ENCODE measurements at regions not wholly inside any gene's neighbourhood (a gene's known extent, or its start where the extent isn't known, plus 50 kb on each side); places are given as distances from the start of the nearest gene placed in this dataset.

DNA sequence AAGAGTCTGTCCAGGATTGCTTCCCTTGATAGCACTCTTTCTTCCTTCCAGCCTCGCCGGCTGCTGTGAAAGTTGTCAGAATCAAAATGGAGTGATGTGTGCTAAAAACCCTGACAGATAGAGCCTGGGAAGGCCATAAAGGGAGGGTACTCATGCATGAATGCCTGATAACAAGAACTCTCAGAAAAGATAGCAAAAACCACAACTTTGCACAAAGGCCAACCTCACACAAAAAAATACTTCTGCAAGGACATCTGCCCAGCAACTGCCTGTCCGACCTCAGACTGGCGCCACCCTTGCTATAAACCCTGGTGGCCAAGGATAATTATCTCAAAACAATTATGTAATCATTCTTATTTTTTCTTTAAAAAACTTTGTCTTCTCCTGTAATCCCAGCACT lies 133.2 kb upstream of the SVIL start:
- TF ChIP-seq BACH1 (IDR thresholded peaks at IDR 0.05; ENCODE audit: borderline replicate concordance) (no peak), SREBF2 (IDR thresholded peaks at IDR 0.05; ENCODE audit: low read length) (no peak), SRF (IDR thresholded peaks at IDR 0.05; ENCODE audit: low read depth in 2 of 2, low read length in 2 of 2) (no peak), RFX5 (IDR thresholded peaks at IDR 0.05; ENCODE audit: low read depth, low read length) (0 out of 2 replicates have a peak, but pooled peaks have one; percentile 27), TBL1XR1 (IDR thresholded peaks at IDR 0.05; ENCODE audit: low read depth, low read length) (no peak)
- TF ChIP-seq, protein P1, sequence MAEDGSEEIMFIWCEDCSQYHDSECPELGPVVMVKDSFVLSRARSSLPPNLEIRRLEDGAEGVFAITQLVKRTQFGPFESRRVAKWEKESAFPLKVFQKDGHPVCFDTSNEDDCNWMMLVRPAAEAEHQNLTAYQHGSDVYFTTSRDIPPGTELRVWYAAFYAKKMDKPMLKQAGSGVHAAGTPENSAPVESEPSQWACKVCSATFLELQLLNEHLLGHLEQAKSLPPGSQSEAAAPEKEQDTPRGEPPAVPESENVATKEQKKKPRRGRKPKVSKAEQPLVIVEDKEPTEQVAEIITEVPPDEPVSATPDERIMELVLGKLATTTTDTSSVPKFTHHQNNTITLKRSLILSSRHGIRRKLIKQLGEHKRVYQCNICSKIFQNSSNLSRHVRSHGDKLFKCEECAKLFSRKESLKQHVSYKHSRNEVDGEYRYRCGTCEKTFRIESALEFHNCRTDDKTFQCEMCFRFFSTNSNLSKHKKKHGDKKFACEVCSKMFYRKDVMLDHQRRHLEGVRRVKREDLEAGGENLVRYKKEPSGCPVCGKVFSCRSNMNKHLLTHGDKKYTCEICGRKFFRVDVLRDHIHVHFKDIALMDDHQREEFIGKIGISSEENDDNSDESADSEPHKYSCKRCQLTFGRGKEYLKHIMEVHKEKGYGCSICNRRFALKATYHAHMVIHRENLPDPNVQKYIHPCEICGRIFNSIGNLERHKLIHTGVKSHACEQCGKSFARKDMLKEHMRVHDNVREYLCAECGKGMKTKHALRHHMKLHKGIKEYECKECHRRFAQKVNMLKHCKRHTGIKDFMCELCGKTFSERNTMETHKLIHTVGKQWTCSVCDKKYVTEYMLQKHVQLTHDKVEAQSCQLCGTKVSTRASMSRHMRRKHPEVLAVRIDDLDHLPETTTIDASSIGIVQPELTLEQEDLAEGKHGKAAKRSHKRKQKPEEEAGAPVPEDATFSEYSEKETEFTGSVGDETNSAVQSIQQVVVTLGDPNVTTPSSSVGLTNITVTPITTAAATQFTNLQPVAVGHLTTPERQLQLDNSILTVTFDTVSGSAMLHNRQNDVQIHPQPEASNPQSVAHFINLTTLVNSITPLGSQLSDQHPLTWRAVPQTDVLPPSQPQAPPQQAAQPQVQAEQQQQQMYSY (CRISPR knock-in tag; IDR thresholded peaks at IDR 0.05) = no peak
- Histone ChIP-seq H2AFZ (ENCODE audit: control insufficient read depth, low read depth, low read length) (no peak overlapping the region), H3K79me2 (ENCODE audit: control insufficient read depth, insufficient read depth, low read length) (no peaks in the 10 kb centered on the region), H3K27ac (ENCODE audit: control insufficient read depth, insufficient read depth) (no peak overlapping the region), H3K9ac (ENCODE audit: control insufficient read depth, insufficient read depth, low read length) (no peak overlapping the region), H3K9me3 (replicated peaks; ENCODE audit: control insufficient read depth, insufficient read depth, low read length) (no peaks in the 10 kb centered on the region), H4K20me1 (ENCODE audit: control insufficient read depth, insufficient read depth) (no peaks in the 10 kb centered on the region), H3K4me1 (ENCODE audit: control insufficient read depth, insufficient read depth, low read length) (no peaks in the 10 kb centered on the region), H3K4me3 (no peak overlapping the region), H3K27me3 (replicated peaks in 1 of 2; ENCODE audit: control insufficient read depth in 2 of 2, insufficient read depth in 2 of 2, low read length in 1 of 2) (no peaks in the 10 kb centered on the region), H3K36me3 (ENCODE audit: control insufficient read depth in 2 of 2, insufficient read depth in 2 of 2, low read length in 1 of 2) (no peaks in the 10 kb centered on the region), H3K4me2 (ENCODE audit: control insufficient read depth, insufficient read depth) (no peak overlapping the region)
- FAIRE-seq = no peak
- no peak for DNase-seq (ENCODE audit: low read depth, low spot score)
- CTCF ChIA-PET = no interaction called here
- peak; percentile 76 for ATAC-seq
- intact Hi-C loops (cut with micrococcal nuclease; ENCODE audit: unreplicated experiment) (no loop called here), in situ Hi-C loops (cut with MboI) (no loop called here)
- WGBS (ENCODE audit: insufficient coverage, insufficient replicate concordance, low lambda C conversion rate, missing lambda C conversion rate) = 30% methylated on average over 4 of the region's 4 CpGs
- POLR2A ChIA-PET = no interaction called here
- RAD21 ChIA-PET (ENCODE audit: unreplicated experiment) = no interaction called here
- SMC1A ChIA-PET (ENCODE audit: uncharacterized antibody, unreplicated experiment) = no interaction called here
- BruUV-seq (replicated peaks) = no TSS peak
